ENCODE measurements at regions not wholly inside any gene's neighbourhood (a gene's known extent, or its start where the extent isn't known, plus 50 kb on each side); places are given as distances from the start of the nearest gene placed in this dataset.
"Not testable (repeated sequence)": the region's sequence is repeated elsewhere in the genome, so short reads cannot be mapped to it uniquely, and the experiment has no call there.

GRCh38 chr6:155881826-155882526 is 426.3 kb upstream of the NOX3 start:
- POLR2A ChIA-PET: no interaction called here
- Mint-ChIP-seq H3K36me3 (ENCODE audit: low read depth) (no peaks in the 10 kb centered on the region), H3K27ac (no peak overlapping the region), H3K4me3 (no peak overlapping the region), H3K9me3 (peaks cover 2% of the 10 kb centered on the region), H3K4me1 (peaks cover 9% of the 10 kb centered on the region), H3K27me3 (no peaks in the 10 kb centered on the region)
- CTCF ChIA-PET: no interaction called here
- no peak for DNase-seq

GRCh38 chr6:155880900-155881299 is 425.3 kb upstream of the NOX3 start:
- no peaks in the 10 kb centered on the region for H3K36me3 Mint-ChIP-seq (ENCODE audit: low read depth)
- CTCF ChIA-PET: no interaction called here
- H3K27ac Mint-ChIP-seq: no peak overlapping the region
- H3K4me1 Mint-ChIP-seq: peaks cover 9% of the 10 kb centered on the region
- peaks cover 2% of the 10 kb centered on the region for H3K9me3 Mint-ChIP-seq
- H3K27me3 Mint-ChIP-seq: no peaks in the 10 kb centered on the region
- POLR2A ChIA-PET: no interaction called here
- no peak for DNase-seq
- H3K4me3 Mint-ChIP-seq: no peak overlapping the region

- no peak overlapping the region for H3K27ac Mint-ChIP-seq
Observed at GRCh38 chr6:155872961-155873360, 417.3 kb upstream of the NOX3 start.

GRCh38 chr6:155867682-155868081 is 412.0 kb upstream of the NOX3 start:
- Mint-ChIP-seq H3K9me3 (peaks cover 11% of the 10 kb centered on the region), H3K4me1 (no peaks in the 10 kb centered on the region), H3K36me3 (ENCODE audit: low read depth) (no peaks in the 10 kb centered on the region), H3K27me3 (no peaks in the 10 kb centered on the region), H3K4me3 (no peak overlapping the region), H3K27ac (no peak overlapping the region)
- no peak for DNase-seq
- ChIA-PET CTCF (no interaction called here), POLR2A (no interaction called here)

More at GRCh38 chr6:155872961-155873360, 417.3 kb upstream of the NOX3 start:
- POLR2A ChIA-PET: no interaction called here
- Mint-ChIP-seq H3K27me3 (no peaks in the 10 kb centered on the region), H3K36me3 (ENCODE audit: low read depth) (no peaks in the 10 kb centered on the region), H3K9me3 (peaks cover 8% of the 10 kb centered on the region), H3K4me1 (peaks cover 3% of the 10 kb centered on the region), H3K4me3 (no peak overlapping the region)
- CTCF ChIA-PET: no interaction called here
- DNase-seq: no peak

GRCh38 chr6:155866676-155867390 is 411.2 kb upstream of the NOX3 start:
- H3K4me1 Mint-ChIP-seq, CTCF ChIA-PET, POLR2A ChIA-PET: not testable (repeated sequence)

GRCh38 chr6:155861821-155862220 is 406.2 kb upstream of the NOX3 start:
- no peak for DNase-seq
- peaks cover 8% of the 10 kb centered on the region for H3K9me3 Mint-ChIP-seq
- ChIA-PET POLR2A (no interaction called here), CTCF (no interaction called here)
- H3K4me3 Mint-ChIP-seq: no peak overlapping the region
- no peaks in the 10 kb centered on the region for H3K4me1 Mint-ChIP-seq
- no peak overlapping the region for H3K27ac Mint-ChIP-seq
- no peaks in the 10 kb centered on the region for H3K36me3 Mint-ChIP-seq (ENCODE audit: low read depth)
- no peaks in the 10 kb centered on the region for H3K27me3 Mint-ChIP-seq

More at GRCh38 chr6:155866676-155867390, 411.2 kb upstream of the NOX3 start:
- not testable (repeated sequence) for H3K27me3 Mint-ChIP-seq; H3K27ac Mint-ChIP-seq; DNase-seq; H3K4me3 Mint-ChIP-seq; H3K36me3 Mint-ChIP-seq (ENCODE audit: low read depth)
- peaks cover 11% of the 10 kb centered on the region for H3K9me3 Mint-ChIP-seq

GRCh38 chr6:155858906-155859305 is 403.3 kb upstream of the NOX3 start:
- H3K9me3 Mint-ChIP-seq; H3K27ac Mint-ChIP-seq; H3K36me3 Mint-ChIP-seq (ENCODE audit: low read depth); POLR2A ChIA-PET; H3K27me3 Mint-ChIP-seq; H3K4me3 Mint-ChIP-seq; DNase-seq; CTCF ChIA-PET; H3K4me1 Mint-ChIP-seq: not testable (repeated sequence)

GRCh38 chr6:155854787-155855186 is 399.1 kb upstream of the NOX3 start:
- POLR2A ChIA-PET: no interaction called here
- CTCF ChIA-PET: no interaction called here
- Mint-ChIP-seq H3K36me3 (ENCODE audit: low read depth) (no peaks in the 10 kb centered on the region), H3K4me3 (no peak overlapping the region), H3K27ac (no peak overlapping the region), H3K9me3 (peaks cover 4% of the 10 kb centered on the region), H3K27me3 (no peaks in the 10 kb centered on the region), H3K4me1 (no peaks in the 10 kb centered on the region)
- no peak for DNase-seq

GRCh38 chr6:155853011-155853410 is 397.4 kb upstream of the NOX3 start:
- CTCF ChIA-PET: no interaction called here
- no peaks in the 10 kb centered on the region for H3K9me3 Mint-ChIP-seq
- H3K27ac Mint-ChIP-seq: no peak overlapping the region
- no peaks in the 10 kb centered on the region for H3K27me3 Mint-ChIP-seq
- H3K4me3 Mint-ChIP-seq: no peak overlapping the region
- POLR2A ChIA-PET: no interaction called here
- no peaks in the 10 kb centered on the region for H3K4me1 Mint-ChIP-seq
- no peak for DNase-seq
- no peaks in the 10 kb centered on the region for H3K36me3 Mint-ChIP-seq (ENCODE audit: low read depth)

- ChIA-PET CTCF (no interaction called here), POLR2A (no interaction called here)
- H3K36me3 Mint-ChIP-seq (ENCODE audit: low read depth): no peaks in the 10 kb centered on the region
- H3K27ac Mint-ChIP-seq: no peak overlapping the region
- no peaks in the 10 kb centered on the region for H3K27me3 Mint-ChIP-seq
- no peak for DNase-seq
- H3K9me3 Mint-ChIP-seq: peaks cover 3% of the 10 kb centered on the region
- H3K4me1 Mint-ChIP-seq: no peaks in the 10 kb centered on the region
- H3K4me3 Mint-ChIP-seq: no peak overlapping the region
Observed at GRCh38 chr6:155850408-155850841, 394.8 kb upstream of the NOX3 start.

GRCh38 chr6:155847711-155848110 is 392.1 kb upstream of the NOX3 start:
- Mint-ChIP-seq H3K9me3 (peaks cover 3% of the 10 kb centered on the region), H3K27ac (no peak overlapping the region), H3K27me3 (no peaks in the 10 kb centered on the region), H3K4me3 (no peak overlapping the region), H3K36me3 (ENCODE audit: low read depth) (no peaks in the 10 kb centered on the region), H3K4me1 (no peaks in the 10 kb centered on the region)
- ChIA-PET POLR2A (no interaction called here), CTCF (no interaction called here)
- no peak for DNase-seq

- POLR2A ChIA-PET: no interaction called here
- Mint-ChIP-seq H3K4me1 (no peaks in the 10 kb centered on the region), H3K27ac (no peak overlapping the region)
Observed at GRCh38 chr6:155837474-155837873, 381.8 kb upstream of the NOX3 start.

GRCh38 chr6:155832596-155832995 is 377.0 kb upstream of the NOX3 start:
- no peaks in the 10 kb centered on the region for H3K4me1 Mint-ChIP-seq
- H3K4me3 Mint-ChIP-seq: no peak overlapping the region
- H3K36me3 Mint-ChIP-seq (ENCODE audit: low read depth): no peaks in the 10 kb centered on the region
- no peak for DNase-seq
- H3K9me3 Mint-ChIP-seq: no peaks in the 10 kb centered on the region
- ChIA-PET POLR2A (no interaction called here), CTCF (interaction anchor here (0.6 kb wide), 1 partner anchor 388 kb away, joined by 3 read pairs; no protein-coding TSS in a partner anchor)
- H3K27ac Mint-ChIP-seq: no peak overlapping the region
- no peaks in the 10 kb centered on the region for H3K27me3 Mint-ChIP-seq

More at GRCh38 chr6:155837474-155837873, 381.8 kb upstream of the NOX3 start:
- Mint-ChIP-seq H3K36me3 (ENCODE audit: low read depth) (no peaks in the 10 kb centered on the region), H3K4me3 (no peak overlapping the region), H3K9me3 (no peaks in the 10 kb centered on the region), H3K27me3 (no peaks in the 10 kb centered on the region)
- CTCF ChIA-PET: no interaction called here
- no peak for DNase-seq

GRCh38 chr6:155830531-155830930 is 374.9 kb upstream of the NOX3 start:
- no peak overlapping the region for H3K27ac Mint-ChIP-seq
- no peaks in the 10 kb centered on the region for H3K9me3 Mint-ChIP-seq
- no peaks in the 10 kb centered on the region for H3K27me3 Mint-ChIP-seq
- no peaks in the 10 kb centered on the region for H3K36me3 Mint-ChIP-seq (ENCODE audit: low read depth)
- H3K4me1 Mint-ChIP-seq: no peaks in the 10 kb centered on the region
- ChIA-PET POLR2A (no interaction called here), CTCF (no interaction called here)
- no peak for DNase-seq
- H3K4me3 Mint-ChIP-seq: no peak overlapping the region

All from activated CD4-positive, alpha-beta memory T cell treated with anti-CD3 and anti-CD28 coated beads, Interleukin-2, amount 10 ng/mL, durations not matched to agents 7 days and 5 days (primary cell).